ENCODE measurements at regions not wholly inside any gene's neighbourhood (a gene's known extent, or its start where the extent isn't known, plus 50 kb on each side); places are given as distances from the start of the nearest gene placed in this dataset.
A peak's percentile ranks its signal among the peaks of the same experiment; 100 is the strongest.
"Not testable (repeated sequence)": the region's sequence is repeated elsewhere in the genome, so short reads cannot be mapped to it uniquely, and the experiment has no call there.

DNA sequence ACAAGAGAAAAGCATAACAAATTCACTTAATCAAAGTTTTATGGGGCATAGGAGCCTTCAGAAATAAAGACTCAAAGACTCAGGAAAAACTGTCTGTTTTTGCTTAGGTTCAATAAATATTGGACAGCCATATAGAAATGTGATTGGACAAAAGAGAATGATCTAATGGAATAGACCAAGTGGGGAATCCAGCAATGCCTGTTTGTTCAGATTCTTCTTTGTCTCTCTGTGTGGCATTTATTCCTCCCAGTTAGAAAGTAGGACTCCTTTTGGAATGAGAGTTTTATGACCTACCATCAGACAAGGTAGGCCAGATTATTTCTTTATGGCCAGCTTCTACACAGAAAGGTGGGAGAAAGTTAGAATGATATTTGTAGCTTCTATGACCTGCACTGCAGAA, 1460.1 kb downstream of the OTOL1 start:
- DNase-seq: no peak

DNA sequence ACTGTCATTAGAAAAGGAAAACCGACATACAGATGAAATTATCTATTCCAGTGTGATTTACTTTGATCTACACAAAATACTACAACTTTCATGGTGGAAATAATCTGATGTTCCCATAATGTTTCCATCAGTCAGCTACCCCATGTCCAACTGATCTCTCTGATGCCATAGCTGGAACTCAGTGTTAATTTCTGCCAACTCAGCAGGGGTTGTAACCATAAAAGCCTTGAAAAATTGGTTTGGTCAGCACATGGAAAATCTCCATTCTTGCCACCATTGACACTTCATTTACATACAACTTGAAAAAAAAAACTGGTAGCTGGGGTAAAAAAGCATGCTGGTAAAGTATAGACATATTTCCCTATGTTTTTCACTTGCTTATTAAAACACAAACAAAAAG, 1463.7 kb downstream of the OTOL1 start:
- DNase-seq: no peak

DNA sequence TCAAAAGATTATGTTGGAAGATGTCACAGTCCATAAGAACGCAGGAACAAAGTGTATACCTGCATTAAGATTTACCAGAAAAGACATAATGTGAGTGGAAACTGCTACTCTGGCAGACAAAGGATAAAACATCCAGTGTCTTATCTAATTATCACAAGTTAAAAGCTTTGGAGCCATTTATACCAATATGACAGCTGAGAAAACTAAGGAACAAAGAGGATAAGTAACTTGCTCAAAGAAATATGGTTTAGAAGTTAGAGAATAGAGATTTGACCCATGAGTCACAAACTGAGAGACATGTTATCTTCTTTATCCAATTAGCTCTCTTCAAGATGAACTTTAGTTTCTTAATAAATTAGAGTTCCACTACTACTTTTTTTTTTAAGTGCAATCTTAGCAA, 1473.7 kb downstream of the OTOL1 start:
- DNase-seq: no peak

DNA sequence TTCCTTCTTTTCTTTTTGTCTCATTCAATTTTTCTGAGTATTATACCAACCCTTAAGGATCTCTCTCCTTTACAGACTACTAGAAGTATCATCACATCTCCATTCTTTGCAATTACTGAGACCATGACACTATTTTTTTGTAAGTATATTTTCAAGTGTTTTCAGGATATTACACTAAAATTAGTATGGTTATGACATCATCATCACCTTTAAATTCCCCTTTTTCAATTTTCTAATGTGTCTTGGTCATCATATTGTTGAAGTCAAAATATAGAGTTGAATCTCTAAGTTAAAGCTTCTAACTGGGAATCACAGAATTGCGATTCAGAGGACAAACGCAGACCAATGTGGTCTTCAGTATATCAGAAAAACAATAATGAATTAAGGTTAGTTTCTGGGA, 1475.1 kb downstream of the OTOL1 start:
- DNase-seq: no peak

DNA sequence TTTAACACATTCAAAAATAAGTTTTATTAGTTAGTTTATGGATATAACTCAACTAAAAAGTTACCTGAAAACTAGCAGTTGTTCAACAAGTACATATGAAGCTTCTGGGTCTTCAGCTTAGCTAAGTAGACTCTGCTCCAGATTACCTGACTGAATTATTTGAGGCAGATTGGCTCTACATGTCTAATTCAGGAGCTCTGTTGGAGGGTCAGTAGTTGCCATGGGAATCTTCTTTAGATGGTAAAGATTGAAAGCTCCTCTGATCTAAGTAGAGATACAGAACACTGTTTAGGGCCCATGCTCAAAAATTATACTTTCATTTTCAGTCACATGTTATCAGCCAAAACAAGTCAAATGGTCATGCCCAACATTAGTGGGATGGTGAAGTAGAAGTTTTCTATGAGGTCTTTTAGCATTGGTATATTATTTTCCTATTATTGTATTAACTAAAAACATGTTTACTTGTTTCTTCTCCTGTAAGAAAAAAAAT, 1476.9 kb downstream of the OTOL1 start:
- DNase-seq: peak; percentile 1

DNA sequence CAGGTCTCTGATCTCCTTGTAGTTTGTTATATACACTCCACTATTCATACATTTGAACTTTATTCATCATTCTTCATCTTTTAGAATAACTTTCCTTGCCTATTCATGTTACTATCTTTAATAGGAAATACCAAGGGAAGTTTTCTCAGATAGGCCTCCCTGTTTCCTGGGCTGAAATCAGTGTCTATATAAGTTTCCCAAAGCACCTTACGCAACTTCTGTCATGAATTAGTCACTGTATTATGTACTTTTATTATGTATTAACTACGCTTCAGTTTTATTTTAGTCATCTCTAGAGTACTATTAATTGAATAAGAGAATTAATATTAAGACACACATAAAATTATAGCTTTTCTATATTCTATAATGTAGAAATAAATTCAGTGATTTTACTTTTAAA, 1481.5 kb downstream of the OTOL1 start:
- DNase-seq: no peak

DNA sequence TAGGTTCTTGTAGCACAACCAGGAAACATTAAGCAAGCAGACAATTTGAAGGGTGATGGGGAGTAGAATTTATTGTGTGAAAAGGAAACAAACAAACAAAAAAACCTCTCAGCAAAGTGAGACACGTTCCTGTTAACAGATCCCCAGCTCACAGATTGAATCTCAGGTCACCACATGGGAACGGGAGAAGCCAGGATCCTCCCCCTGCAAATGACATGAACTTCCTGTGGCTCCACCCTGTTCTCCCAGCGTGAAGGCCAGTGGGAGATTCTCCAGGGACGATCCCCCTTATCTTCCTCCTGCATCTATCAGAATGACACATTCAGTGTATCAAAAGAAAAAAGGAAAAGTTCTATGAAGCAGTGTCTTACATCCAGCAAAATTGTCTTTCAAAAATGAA, 1488.1 kb downstream of the OTOL1 start:
- DNase-seq: no peak

DNA sequence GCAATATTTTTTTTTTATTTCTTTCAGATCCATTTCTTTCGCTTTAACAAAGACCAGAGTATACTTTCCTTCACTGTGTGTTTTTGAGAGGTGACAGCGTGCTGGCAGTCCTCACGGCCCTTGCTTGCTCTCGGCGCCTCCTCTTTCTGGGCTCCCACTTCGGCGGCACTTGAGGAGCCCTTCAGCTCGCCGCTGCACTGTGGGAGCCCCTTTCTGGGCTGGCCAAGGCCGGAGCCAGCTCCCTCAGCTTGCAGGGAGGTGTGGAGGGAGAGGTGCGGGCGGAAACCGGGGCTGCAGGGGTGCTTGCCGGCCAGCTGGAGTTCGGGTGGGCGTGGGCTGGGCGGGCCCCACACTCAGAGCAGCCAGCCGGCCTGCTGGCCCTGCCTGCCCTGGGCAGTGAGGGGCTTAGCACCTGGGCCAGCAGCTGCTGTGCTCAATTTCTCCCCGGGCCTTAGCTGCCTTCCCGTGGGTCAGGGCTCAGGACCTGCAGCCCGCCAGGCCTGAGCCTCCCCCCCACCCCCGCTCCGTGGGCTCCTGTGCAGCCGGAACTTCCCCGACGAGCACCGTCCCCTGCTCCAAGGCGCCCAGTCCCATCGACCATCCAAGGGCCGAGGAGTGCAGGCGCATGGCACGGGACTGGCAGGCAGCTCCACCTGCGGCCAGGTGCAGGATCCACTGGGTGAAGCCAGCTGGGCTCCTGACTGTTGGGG, 1490.6 kb downstream of the OTOL1 start:
- DNase-seq: not testable (repeated sequence)

DNA sequence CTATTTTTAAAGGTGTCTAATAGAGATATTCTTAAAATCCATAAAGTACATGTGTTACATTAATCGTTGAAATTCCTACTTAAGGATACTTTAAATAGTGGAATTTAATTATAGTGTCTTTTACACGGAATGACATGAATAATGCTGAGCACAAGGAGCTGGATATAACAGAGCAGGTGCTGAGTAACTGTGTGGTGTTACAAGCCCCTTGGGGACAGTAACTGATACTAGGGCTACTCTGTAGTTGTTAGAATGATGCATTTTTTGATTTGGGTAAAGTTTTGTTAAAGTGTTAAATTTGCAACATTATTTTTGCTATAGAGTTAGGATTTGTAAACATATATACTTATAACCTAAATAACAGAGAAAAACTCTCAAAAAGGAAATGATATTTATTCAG, 1496.1 kb downstream of the OTOL1 start:
- DNase-seq: no peak

DNA sequence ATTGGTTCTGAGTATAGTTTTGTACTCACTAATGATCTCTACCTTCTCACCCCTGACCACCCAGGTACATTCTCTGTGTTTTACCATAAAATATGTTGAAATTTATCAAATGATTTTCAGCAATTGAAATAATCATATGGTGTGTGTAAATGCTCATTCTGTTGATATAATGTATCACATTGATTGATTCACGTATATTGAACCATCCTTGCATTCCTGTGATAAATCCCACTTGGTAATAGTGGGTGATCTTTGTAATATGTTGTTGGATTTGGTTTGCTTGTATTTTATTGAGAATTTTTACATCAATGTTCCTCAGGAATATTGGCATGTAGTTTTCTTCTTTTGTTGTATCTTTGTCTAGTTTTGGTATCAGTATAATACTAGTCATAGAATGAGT, 1497.6 kb downstream of the OTOL1 start:
- DNase-seq: peak; percentile 16

DNA sequence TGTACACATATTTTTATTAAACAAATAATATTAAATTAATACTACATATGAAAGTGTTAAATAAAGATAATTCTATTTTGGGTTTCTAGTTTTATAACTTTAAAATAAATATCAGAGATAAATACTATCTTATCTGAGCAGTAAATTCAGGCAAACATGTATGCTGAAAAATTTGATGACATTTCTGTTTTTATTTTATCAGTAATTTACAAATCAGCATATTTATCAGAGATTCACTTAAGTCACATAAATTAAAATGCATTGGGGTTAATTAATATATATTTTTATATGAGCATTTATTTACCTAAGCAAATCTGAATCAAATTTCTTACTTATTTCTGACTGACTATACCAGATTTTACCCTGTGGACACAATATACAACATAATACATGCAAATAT, 1499.8 kb downstream of the OTOL1 start:
- DNase-seq: no peak

DNA sequence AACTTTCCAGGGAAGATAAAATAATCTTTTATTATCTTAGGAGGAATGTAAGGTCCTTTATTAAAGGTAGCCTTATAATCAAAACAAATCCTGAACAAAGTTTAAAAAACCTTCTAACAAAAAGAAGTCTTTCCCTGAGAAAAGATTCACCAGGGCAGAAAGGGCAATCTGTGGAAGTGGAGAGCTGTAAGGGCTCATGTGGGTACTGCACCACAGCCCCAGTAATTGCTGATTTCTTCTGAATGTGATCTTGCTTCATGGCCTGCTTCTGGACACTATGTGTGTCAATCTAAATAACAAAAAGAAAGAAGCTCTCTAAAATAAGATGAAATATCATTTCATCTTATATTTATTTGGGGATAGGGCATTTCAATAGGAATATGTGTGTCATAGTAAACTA, 1501.6 kb downstream of the OTOL1 start:
- no peak for DNase-seq

DNA sequence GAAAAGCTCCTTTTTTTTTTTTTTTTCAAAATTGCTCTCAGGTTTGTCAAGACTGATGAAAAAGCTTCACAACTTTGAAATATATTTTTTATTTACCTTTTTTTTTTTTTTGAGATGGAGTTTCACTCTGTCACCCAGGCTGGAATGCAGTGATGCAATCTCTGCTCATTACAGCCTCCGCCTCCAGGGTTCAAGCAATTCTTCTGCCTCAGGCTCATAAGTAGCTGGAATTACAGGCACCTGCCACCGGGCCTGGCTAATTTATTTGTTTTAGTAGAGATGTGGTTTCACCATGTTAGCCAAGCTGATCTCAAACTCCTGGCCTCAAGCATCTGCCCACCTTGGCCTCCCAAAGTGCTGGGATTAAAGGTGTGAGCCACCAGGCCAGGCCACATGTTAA, 1515.0 kb downstream of the OTOL1 start:
- no peak for DNase-seq

DNA sequence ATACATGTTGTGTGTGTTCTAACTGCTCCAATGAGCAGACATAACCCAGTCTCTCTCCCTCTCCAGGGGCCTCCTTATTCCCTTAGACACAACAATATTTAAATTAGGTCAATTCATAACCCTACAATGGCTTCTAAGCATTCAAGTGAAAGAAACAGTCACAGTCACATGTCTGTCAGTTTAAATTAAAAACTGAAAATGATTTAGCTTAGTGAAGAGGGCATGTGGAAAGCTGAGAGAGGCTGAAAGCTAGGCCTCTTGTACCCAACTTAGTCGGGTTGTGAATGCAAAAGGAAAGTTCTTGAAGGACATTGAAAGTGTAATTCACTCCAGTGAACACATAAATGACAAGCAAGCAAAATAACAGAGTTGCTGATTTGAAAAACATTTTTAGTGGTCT, 1519.6 kb downstream of the OTOL1 start:
- DNase-seq: no peak

DNA sequence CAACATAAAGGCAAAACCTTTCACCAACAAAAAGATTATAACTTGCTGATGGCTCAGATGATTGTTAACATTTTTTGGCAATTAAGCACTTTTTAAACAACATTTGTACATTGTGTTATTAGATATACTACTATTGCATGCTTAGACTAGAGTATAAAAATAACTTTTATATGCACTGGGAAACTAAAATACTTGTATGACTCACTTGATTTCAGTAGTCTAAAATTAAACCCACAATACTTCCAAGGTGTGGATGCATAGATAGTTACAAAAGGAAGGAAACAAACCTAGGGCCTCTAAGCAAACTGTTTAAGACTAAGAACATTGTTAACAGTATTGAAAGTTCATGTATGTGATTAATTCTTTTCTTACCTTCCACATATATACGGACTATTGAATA, 1521.5 kb downstream of the OTOL1 start:
- no peak for DNase-seq

DNA sequence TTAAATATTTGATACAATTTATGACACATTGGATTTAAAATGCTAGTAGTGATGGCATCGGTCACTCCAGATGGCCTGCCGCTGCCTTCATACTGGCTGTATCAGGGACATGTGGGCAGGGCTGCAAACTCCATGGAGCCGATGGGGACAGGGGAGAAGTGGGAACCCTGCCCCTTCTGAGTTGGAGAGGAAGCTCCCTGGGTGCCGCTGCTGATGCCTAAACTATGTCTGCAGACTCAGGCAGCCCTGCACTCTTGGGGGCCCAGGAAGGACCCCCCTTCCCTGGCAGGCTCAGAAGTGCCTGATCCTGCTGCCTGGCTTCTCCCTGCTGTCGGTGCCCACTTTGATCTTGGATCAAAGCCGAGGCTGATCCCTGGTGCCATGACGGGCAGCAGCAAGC, 1522.1 kb downstream of the OTOL1 start:
- no peak for DNase-seq

DNA sequence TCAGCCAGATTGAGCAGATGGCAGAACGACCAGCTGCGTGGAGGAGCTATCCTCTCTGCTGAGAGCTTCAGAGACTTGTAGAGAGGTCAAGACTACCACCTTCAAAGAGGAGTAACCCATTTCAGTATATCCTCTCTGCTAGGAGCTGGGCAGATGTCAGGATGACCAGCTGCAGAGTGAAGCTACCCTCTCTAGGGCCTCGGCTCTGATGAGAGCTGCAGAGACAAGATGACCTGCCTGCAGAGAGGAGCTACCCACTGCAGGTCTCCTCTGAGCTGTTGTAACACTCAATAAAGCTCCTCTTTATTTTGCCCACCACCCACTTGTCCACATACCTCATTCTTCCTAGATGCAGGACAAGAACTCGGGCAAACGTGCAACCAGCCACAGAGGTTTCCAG, 1522.7 kb downstream of the OTOL1 start:
- no peak for DNase-seq

DNA sequence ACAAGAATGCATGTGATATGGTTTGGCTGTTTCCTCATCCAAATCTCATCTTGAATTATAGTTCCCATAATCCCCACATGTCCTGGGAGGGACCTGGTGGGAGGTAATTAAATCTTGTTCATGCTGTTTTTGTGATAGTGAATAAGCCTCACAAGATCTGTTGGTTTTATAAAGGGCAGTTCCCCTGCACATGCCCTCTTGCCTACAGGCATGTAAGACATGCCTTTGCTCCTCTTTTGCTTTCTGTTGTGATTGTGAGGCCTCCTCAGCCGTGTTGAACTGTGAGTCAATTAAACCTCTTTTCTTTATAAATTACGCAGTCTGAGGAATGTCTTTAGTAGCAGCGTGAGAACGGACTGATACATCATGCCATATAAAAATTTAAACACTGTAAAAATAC, 1537.0 kb downstream of the OTOL1 start:
- no peak for DNase-seq

DNA sequence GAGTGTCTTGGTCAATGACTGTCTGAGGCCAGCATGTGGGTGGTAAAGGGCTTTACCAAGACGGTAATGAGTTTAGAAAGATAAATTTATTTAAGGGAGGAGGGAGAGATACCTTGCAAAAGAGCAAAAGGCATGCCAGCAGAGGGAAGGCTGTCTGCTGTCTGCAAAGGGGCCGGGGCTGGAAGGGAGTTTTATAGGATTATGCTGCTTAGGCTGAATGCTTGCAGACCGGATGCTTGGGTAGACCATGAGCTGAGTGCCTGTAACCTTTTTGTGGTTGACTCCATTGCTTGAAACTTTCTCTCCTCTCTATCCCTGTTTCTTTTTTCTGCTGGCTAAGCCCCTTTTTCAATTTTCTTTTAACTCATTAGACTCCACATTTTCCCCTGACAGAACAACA, 1543.0 kb downstream of the OTOL1 start:
- no peak for DNase-seq

DNA sequence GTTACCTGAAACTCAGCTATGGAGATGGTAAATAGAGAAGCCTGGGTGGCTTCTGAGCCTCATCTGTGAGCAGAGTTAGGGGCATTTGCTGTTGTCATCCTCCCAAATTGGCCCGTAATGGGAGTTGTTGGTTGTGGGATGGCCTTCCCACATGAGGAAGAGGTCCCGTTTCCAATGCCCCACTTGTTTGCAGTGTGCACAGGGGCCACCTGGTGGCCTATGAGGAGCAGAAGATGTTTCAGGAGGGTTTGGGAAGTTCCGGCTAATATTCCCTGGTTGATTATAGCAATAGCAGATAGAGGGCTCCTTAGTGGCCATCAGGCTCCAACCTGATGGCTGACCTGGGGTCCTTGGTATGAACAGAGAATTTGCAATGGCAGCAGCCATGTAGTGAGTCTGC, 1546.5 kb downstream of the OTOL1 start:
- DNase-seq: peak; percentile 46

DNA sequence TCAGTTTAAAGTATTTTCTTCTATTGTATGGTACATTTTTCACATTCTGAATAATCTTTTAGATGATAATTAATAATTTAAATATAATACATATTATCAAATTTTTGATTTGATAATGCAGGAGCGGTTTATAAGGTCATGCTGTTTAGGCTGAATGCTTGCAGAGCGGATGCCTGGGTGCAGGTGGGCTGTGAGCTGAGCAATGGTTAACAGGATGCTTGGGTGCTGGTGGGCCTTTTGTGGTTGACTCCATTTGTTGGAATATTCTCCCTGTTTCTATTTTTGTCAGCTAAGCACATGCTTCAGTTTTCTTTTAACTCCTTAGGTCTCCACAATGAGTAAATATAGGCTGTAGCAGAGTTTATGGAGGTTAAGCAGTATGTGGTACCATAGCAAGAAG, 1549.3 kb downstream of the OTOL1 start:
- no peak for DNase-seq

DNA sequence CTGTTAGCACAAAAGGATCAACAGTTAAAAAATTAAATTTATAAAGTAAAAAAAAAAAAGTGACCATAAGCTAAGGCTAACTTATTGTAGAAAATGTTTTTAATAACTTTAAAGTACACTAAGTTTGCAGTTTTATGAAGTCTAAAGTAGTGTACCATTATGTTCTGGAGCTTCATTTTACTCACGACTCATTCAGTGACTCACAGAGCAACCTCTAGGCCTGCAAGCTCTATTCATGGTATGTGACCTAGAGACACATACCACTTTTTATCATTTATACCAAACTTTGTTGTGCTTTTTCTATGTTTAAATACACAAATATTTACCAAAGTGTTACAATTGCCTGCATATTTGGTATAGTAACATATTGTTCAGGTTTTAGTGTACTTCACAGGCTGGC, 1552.3 kb downstream of the OTOL1 start:
- DNase-seq: no peak

DNA sequence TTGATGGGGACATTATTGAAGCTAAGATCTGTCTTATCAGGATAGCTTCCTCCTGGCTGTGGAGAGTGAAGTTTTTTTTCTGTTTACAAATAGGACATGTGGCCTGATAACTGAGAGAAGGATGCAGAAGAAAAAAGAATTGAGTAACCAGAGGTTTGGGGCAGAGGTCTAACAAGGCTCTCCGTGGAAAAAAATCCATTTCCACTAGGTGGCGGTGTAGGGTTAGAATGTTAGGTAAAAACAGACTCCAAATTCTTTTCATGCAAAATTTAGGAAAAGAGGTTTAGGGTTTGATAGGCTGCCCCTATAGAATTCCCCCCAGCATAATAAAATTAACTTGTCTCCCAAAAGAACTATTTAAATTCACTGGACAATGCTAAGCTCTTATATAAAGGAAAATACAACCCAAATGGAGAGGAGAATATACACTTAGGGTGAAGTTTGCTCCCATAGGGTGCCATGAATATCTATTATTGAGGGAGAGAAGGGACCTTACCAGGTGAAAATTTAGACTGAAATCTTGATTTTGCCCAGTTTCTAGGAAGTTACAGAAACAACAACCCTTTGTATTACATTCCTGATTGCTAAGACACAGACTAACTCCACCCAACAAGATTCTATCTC, 1560.4 kb downstream of the OTOL1 start:
- DNase-seq: peak; percentile 68

DNA sequence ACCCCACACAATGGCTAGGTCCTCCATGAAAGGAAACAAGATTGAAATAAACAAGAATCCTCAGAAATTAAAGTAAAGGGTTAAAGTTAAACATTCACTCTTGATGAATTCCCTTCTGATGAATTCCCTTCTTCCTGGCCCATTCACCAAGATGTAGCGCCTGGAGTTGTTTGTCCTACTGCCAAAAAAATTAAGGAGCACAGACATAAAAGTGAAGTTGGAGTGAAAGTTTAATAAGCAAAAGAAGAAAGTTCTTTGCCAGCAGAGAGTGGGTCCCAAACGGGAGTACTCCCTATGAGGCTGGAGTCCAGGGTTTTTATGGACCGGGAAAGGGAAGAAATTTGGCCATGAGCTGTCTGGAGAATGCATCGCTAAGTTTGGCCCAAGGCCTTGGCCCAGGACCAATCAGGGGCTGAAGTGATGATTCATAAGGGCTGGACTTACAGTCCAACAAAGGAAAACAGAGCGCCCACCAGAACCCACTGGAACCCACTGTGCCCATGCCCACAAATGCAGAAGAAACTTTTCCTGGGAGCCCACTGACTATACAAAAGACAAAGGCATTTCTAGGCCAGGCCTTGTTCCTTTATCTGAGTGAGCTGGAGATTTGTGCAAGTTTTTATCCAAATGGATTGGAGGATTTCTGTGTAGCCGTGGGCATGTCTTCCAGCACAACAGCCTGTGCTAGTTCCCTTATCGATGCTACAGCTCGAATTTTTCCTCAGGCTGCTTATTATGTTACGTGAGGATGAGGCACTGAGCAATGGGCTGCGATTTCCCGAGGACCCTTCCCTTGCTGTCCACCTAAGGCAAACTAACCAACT, 1561.6 kb downstream of the OTOL1 start:
- DNase-seq: no peak
